HG03520 (cell line): ENCODE measurements at regions not wholly inside any gene's neighbourhood (a gene's known extent, or its start where the extent isn't known, plus 50 kb on each side); places are given as distances from the start of the nearest gene placed in this dataset.
"Not testable (repeated sequence)": the region's sequence is repeated elsewhere in the genome, so short reads cannot be mapped to it uniquely, and the experiment has no call there.

Experiments used
- ATAC-seq: cut with Tn5 transposase; IDR thresholded peaks from one replicate; pipeline ENCODE4 v1.9.1; 2021; ENCODE audit warnings: mild to moderate bottlenecking, moderate library complexity; ENCODE audit not compliant: unreplicated experiment

- ATAC-seq = no peak
Measured at GRCh38 chr10:34058845-34059614, 724.6 kb upstream of the NRP1 start.

GRCh38 chr10:34055410-34055985 lies 721.0 kb upstream of the NRP1 start:
- not testable (repeated sequence) for ATAC-seq

GRCh38 chr10:34049887-34050286 lies 715.4 kb upstream of the NRP1 start:
- no peak for ATAC-seq

- ATAC-seq = no peak
Measured at GRCh38 chr10:34049469-34049868, 715.0 kb upstream of the NRP1 start.

GRCh38 chr10:34047389-34047788 lies 712.9 kb upstream of the NRP1 start:
- no peak for ATAC-seq

GRCh38 chr10:34046506-34047034 lies 712.1 kb upstream of the NRP1 start:
- no peak for ATAC-seq

- ATAC-seq = no peak
Measured at GRCh38 chr10:34045571-34046190, 711.2 kb upstream of the NRP1 start.

- no peak for ATAC-seq
Measured at GRCh38 chr10:34041871-34042270, 707.4 kb upstream of the NRP1 start.

GRCh38 chr10:34037499-34037898 lies 703.0 kb upstream of the NRP1 start:
- no peak for ATAC-seq

- ATAC-seq = not testable (repeated sequence)
Measured at GRCh38 chr10:34035241-34035790, 700.8 kb upstream of the NRP1 start.

GRCh38 chr10:34033078-34033477 lies 698.6 kb upstream of the NRP1 start:
- ATAC-seq = no peak

GRCh38 chr10:34032564-34032963 lies 698.1 kb upstream of the NRP1 start:
- ATAC-seq = no peak

GRCh38 chr10:34031400-34031799 lies 696.9 kb upstream of the NRP1 start:
- ATAC-seq = no peak

GRCh38 chr10:34029455-34029854 lies 695.0 kb upstream of the NRP1 start:
- ATAC-seq = no peak

GRCh38 chr10:34028936-34029335 lies 694.5 kb upstream of the NRP1 start:
- no peak for ATAC-seq

- ATAC-seq = no peak
Measured at GRCh38 chr10:34024693-34025425, 690.4 kb upstream of the NRP1 start.

GRCh38 chr10:34024282-34024681 lies 689.8 kb upstream of the NRP1 start:
- ATAC-seq = no peak

- ATAC-seq = no peak
Measured at GRCh38 chr10:34022195-34022594, 687.7 kb upstream of the NRP1 start.

GRCh38 chr10:34018784-34019183 lies 684.3 kb upstream of the NRP1 start:
- no peak for ATAC-seq

GRCh38 chr10:34018129-34018528 lies 683.7 kb upstream of the NRP1 start:
- ATAC-seq = no peak

GRCh38 chr10:34017281-34017680 lies 682.8 kb upstream of the NRP1 start:
- ATAC-seq = no peak
